ENCODE measurements at regions not wholly inside any gene's neighbourhood (a gene's known extent, or its start where the extent isn't known, plus 50 kb on each side); places are given as distances from the start of the nearest gene placed in this dataset.

DNA sequence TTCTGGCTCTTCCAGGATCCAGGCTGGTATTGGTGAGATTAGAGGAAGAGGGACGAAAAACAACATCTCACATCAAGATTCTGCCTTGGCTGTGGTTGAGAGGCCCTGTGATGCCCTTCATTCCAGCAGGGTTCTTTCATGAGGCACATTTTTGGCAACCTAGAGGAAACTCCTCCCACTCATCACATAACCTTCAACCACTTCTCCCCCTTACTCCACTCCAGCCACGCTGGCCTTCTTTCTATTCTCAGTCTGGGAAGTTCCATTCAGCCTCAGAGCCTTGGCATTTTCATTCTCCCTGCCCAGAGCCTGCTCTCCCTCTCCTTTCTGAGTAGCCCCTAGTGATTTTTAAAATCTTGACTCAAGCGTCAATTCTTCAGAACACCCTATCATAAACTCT, 337.5 kb downstream of the ZSWIM6 start:
- TF ChIP-seq, protein P1, sequence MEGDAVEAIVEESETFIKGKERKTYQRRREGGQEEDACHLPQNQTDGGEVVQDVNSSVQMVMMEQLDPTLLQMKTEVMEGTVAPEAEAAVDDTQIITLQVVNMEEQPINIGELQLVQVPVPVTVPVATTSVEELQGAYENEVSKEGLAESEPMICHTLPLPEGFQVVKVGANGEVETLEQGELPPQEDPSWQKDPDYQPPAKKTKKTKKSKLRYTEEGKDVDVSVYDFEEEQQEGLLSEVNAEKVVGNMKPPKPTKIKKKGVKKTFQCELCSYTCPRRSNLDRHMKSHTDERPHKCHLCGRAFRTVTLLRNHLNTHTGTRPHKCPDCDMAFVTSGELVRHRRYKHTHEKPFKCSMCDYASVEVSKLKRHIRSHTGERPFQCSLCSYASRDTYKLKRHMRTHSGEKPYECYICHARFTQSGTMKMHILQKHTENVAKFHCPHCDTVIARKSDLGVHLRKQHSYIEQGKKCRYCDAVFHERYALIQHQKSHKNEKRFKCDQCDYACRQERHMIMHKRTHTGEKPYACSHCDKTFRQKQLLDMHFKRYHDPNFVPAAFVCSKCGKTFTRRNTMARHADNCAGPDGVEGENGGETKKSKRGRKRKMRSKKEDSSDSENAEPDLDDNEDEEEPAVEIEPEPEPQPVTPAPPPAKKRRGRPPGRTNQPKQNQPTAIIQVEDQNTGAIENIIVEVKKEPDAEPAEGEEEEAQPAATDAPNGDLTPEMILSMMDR (IDR thresholded peaks at IDR 0.05) = no peak
- TF ChIP-seq POLR2AphosphoS5 (IDR thresholded peaks at IDR 0.05; ENCODE audit: insufficient read depth in 1 of 2, low read depth in 1 of 2) (no peak), POLR2A (IDR thresholded peaks at IDR 0.05) (no peak)

Data from vagina (tissue), 2 donors.